Central memory CD4-positive, alpha-beta T cell (primary cell): ENCODE measurements at regions not wholly inside any gene's neighbourhood (a gene's known extent, or its start where the extent isn't known, plus 50 kb on each side); places are given as distances from the start of the nearest gene placed in this dataset.
"Not testable (repeated sequence)": the region's sequence is repeated elsewhere in the genome, so short reads cannot be mapped to it uniquely, and the experiment has no call there.

Experiments
- DNase-seq: peaks from one replicate; pipeline ENCODE4 v3.0.0; 2022

- no peak for DNase-seq
These were observed 1001.7 kb downstream of the PCDH17 start for GRCh38 chr13:58633226-58633625.

- DNase-seq = no peak
These were observed 1023.5 kb downstream of the PCDH17 start for GRCh38 chr13:58655086-58655485.

- no peak for DNase-seq
These were observed 1029.3 kb downstream of the PCDH17 start for GRCh38 chr13:58660826-58661225.

- DNase-seq = no peak
These were observed 1034.8 kb downstream of the PCDH17 start for GRCh38 chr13:58666331-58666730.

- DNase-seq = no peak
These were observed 1035.6 kb downstream of the PCDH17 start for GRCh38 chr13:58667096-58667495.

GRCh38 chr13:58680115-58680514, 1048.6 kb downstream of the PCDH17 start:
- no peak for DNase-seq

GRCh38 chr13:58682616-58683015, 1051.1 kb downstream of the PCDH17 start:
- no peak for DNase-seq

- DNase-seq = no peak
These were observed 1055.6 kb downstream of the PCDH17 start for GRCh38 chr13:58687148-58687547.

- DNase-seq = no peak
These were observed 1067.0 kb downstream of the PCDH17 start for GRCh38 chr13:58698531-58698930.

GRCh38 chr13:58704953-58705352, 1073.4 kb downstream of the PCDH17 start:
- DNase-seq = no peak

- no peak for DNase-seq
These were observed 1074.9 kb downstream of the PCDH17 start for GRCh38 chr13:58706421-58706820.

- DNase-seq = no peak
These were observed 1080.6 kb downstream of the PCDH17 start for GRCh38 chr13:58712191-58712590.

- DNase-seq = not testable (repeated sequence)
These were observed 1082.5 kb downstream of the PCDH17 start for GRCh38 chr13:58714016-58714415.

GRCh38 chr13:58721273-58721672, 1089.7 kb downstream of the PCDH17 start:
- no peak for DNase-seq

GRCh38 chr13:58728126-58728525, 1096.6 kb downstream of the PCDH17 start:
- DNase-seq = no peak

GRCh38 chr13:58729361-58729760, 1097.8 kb downstream of the PCDH17 start:
- DNase-seq = no peak

- no peak for DNase-seq
These were observed 1113.1 kb downstream of the PCDH17 start for GRCh38 chr13:58744686-58745085.

GRCh38 chr13:58767566-58767965, 1136.0 kb downstream of the PCDH17 start:
- no peak for DNase-seq

- DNase-seq = no peak
These were observed 1141.8 kb downstream of the PCDH17 start for GRCh38 chr13:58773280-58773859.

- DNase-seq = no peak
These were observed 1151.2 kb downstream of the PCDH17 start for GRCh38 chr13:58782736-58783135.

GRCh38 chr13:58792854-58793253, 1161.3 kb downstream of the PCDH17 start:
- DNase-seq = no peak

- DNase-seq = no peak
These were observed 1164.2 kb downstream of the PCDH17 start for GRCh38 chr13:58795715-58796114.

- DNase-seq = no peak
These were observed 1173.3 kb downstream of the PCDH17 start for GRCh38 chr13:58804832-58805231.

- no peak for DNase-seq
These were observed 1174.9 kb downstream of the PCDH17 start for GRCh38 chr13:58806401-58806800.

GRCh38 chr13:58823701-58824100, 1192.2 kb downstream of the PCDH17 start:
- no peak for DNase-seq
